Activated CD8-positive, alpha-beta T cell treated with anti-CD3 and anti-CD28 coated beads for 36 hours (primary cell): ENCODE measurements at regions not wholly inside any gene's neighbourhood (a gene's known extent, or its start where the extent isn't known, plus 50 kb on each side); places are given as distances from the start of the nearest gene placed in this dataset.
A peak's percentile ranks its signal among the peaks of the same experiment; 100 is the strongest.
"Not testable (repeated sequence)": the region's sequence is repeated elsewhere in the genome, so short reads cannot be mapped to it uniquely, and the experiment has no call there.

Experiments
- ATAC-seq: fragments of 200-7000 bp; cut with Tn5 transposase; one replicate; pipeline ENCODE4 v1.10.0; 2021; ENCODE audit warnings: mild to moderate bottlenecking, moderate library complexity
- CTCF ChIA-PET: fragments of 350-600 bp; sonication (Branson Sonifier 250); formaldehyde crosslinking; loops from one replicate; lab custom pipeline; 2021; ENCODE audit warnings: antibody characterized with exemption; lab: Charles Lee
- POLR2A ChIA-PET: fragments of 350-600 bp; sonication (Branson Sonifier 250); formaldehyde crosslinking; loops from one replicate; lab custom pipeline; 2021; ENCODE audit warnings: antibody characterized with exemption; lab: Charles Lee
- DNase-seq: peaks from one replicate; pipeline ENCODE4 v3.0.0-alpha.2; 2020
- H3K27ac Mint-ChIP-seq: one replicate; pipeline ENCODE4 v1.8.0; 2021; ENCODE audit warnings: mild to moderate bottlenecking, mixed read lengths
- H3K27me3 Mint-ChIP-seq: one replicate; pipeline ENCODE4 v1.8.0; 2021; ENCODE audit warnings: mixed read lengths
- H3K36me3 Mint-ChIP-seq: one replicate; pipeline ENCODE4 v1.8.0; 2021; ENCODE audit warnings: low read depth, mixed read lengths
- H3K4me1 Mint-ChIP-seq: one replicate; pipeline ENCODE4 v1.8.0; 2021; ENCODE audit warnings: low read depth, mixed read lengths
- H3K4me3 Mint-ChIP-seq: one replicate; pipeline ENCODE4 v1.8.0; 2021; ENCODE audit warnings: mild to moderate bottlenecking, moderate library complexity, mixed read lengths
- H3K9me3 Mint-ChIP-seq: one replicate; pipeline ENCODE4 v1.8.0; 2021; ENCODE audit warnings: mixed read lengths
- intact Hi-C: fragments of 100-400 bp; cut with micrococcal nuclease; formaldehyde crosslinking; loops from one replicate; pipeline ENCODE4 v1.10.0; 2022
- TF ChIP-seq, protein P1 (sequence below): fragments of 200-600 bp; IDR thresholded peaks from one replicate; pipeline ENCODE4 v1.8.0; 2022; ENCODE audit warnings: antibody characterized with exemption, mild to moderate bottlenecking

DNA sequence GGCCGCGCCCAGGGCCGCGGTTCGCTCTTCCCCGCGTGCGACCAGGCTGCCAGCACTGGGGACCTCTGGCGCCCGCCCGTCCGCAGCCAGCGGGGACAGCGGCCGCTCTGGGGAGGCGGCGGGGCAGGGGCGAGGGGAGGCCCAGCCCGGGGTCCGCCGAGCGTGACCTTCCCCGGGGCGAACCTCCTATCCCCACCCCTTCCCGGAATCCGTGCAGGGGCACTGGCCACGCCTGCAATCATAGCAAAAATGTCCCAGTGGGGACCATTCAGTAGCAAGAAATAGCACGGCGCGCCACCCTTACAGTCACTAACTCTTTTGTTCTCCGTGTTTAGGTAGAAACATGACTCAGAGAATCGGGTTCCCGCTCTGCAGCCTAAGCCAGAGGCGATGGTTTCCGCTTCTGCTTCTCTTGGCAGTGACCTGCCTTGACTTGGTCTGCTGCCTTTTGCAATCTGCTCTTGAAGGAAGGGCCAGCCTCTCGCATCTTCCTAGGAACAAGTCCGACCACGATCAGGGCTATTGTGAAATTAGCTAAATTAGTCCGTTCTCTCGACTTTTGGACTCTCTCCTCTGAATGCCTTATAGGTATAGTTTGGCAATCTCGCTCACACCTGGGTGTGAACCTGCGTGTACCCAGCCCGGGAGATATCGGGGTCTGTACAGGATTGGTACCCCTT is 79.3 kb upstream of the ACBD5 start:
- no peak overlapping the region for H3K4me3 Mint-ChIP-seq
- peaks cover 9% of the 10 kb centered on the region for H3K27me3 Mint-ChIP-seq
- ATAC-seq (no peak), DNase-seq (peak; percentile 13)
- intact Hi-C loops, result no loop called here
- TF ChIP-seq, protein P1, sequence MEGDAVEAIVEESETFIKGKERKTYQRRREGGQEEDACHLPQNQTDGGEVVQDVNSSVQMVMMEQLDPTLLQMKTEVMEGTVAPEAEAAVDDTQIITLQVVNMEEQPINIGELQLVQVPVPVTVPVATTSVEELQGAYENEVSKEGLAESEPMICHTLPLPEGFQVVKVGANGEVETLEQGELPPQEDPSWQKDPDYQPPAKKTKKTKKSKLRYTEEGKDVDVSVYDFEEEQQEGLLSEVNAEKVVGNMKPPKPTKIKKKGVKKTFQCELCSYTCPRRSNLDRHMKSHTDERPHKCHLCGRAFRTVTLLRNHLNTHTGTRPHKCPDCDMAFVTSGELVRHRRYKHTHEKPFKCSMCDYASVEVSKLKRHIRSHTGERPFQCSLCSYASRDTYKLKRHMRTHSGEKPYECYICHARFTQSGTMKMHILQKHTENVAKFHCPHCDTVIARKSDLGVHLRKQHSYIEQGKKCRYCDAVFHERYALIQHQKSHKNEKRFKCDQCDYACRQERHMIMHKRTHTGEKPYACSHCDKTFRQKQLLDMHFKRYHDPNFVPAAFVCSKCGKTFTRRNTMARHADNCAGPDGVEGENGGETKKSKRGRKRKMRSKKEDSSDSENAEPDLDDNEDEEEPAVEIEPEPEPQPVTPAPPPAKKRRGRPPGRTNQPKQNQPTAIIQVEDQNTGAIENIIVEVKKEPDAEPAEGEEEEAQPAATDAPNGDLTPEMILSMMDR, result no peak
- CTCF ChIA-PET, result no interaction called here
- no peak overlapping the region for H3K27ac Mint-ChIP-seq
- POLR2A ChIA-PET, result no interaction called here
- no peaks in the 10 kb centered on the region for H3K9me3 Mint-ChIP-seq
- peaks cover 1% of the 10 kb centered on the region for H3K4me1 Mint-ChIP-seq
- H3K36me3 Mint-ChIP-seq, result no peaks in the 10 kb centered on the region

DNA sequence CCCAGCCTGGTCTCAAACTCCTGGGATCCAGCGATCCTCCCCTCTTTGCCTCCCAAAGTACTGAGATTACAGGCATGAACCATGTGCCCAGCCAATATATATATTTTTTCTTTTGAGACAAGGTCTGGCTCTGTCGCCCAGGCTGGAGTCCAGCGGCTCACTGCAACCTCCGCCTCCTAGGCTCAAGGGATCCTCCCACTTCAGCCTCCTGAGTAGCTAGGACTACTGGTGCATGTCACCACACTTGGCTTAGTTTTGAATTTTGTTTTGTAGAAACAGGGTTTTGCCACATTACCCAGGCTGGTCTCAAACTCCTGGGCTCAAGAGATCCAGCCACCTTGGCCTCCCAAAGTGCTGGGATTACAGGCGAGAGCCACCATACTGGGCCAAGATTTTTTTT is 78.5 kb upstream of the ACBD5 start:
- H3K9me3 Mint-ChIP-seq, POLR2A ChIA-PET, H3K27ac Mint-ChIP-seq, H3K36me3 Mint-ChIP-seq, DNase-seq, ATAC-seq, H3K4me1 Mint-ChIP-seq, H3K27me3 Mint-ChIP-seq, intact Hi-C loops, CTCF ChIA-PET, H3K4me3 Mint-ChIP-seq: not testable (repeated sequence)

DNA sequence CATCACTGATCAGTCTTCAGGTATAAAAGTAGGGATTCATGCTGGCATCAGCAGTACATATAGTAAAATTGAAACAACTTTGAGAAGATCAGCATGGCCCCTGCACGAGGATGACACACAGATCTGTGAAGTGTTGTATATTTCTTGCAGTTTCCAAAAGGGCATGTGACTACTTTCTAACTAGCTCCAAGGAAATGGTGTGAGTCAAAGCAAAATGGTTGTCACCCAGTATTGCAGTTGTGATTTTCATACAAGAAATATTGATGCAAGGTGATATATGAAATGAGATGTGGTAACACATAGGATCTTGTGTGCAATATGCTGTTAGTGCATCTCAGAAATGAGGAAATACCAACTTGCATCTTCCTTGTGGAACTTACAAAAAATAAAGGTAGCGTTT is 74.5 kb upstream of the ACBD5 start:
- H3K4me1 Mint-ChIP-seq, CTCF ChIA-PET, H3K9me3 Mint-ChIP-seq, ATAC-seq, H3K4me3 Mint-ChIP-seq, H3K36me3 Mint-ChIP-seq, intact Hi-C loops, POLR2A ChIA-PET, H3K27ac Mint-ChIP-seq, H3K27me3 Mint-ChIP-seq: not testable (repeated sequence)
- DNase-seq, result peak; percentile 16

DNA sequence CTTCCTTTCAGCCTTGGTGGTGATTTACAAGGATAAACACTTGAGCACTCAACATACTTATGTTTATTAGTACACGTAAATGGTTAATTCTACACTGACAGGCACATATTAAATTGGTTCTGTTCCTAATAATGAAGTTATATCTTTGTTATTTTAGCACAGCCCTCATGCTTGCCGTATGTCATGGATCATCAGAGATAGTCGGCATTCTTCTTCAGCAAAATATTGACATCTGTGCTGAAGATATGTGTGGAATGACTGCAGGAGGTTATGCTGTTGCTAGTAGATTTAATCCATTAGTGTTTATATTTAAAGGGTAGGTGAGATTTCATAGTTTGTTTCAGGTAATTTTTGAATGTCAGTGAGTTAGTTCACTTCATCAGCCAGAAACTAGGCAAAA is 73.0 kb upstream of the ACBD5 start:
- H3K4me3 Mint-ChIP-seq, ATAC-seq, H3K27ac Mint-ChIP-seq, H3K27me3 Mint-ChIP-seq, H3K36me3 Mint-ChIP-seq, H3K4me1 Mint-ChIP-seq, intact Hi-C loops, H3K9me3 Mint-ChIP-seq, DNase-seq, CTCF ChIA-PET, POLR2A ChIA-PET: not testable (repeated sequence)

DNA sequence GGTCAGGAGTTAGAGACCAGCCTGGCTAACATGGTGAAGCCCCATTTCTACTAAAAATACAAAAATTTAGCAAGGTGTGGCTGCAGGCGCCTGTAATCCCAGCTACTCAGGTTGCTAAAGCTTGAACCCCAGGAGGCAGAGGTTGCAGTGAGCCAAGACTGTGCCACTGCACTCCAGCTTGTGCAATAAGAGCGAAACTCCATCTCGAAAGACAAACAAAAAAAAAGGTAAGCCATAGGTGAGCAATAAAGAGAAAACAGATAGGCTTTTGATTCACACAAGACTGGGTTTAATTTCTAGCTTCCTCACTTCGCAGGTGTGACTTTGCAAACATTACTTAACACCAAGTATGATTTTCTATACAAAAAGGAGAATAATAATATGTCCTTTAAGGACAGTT is 72.3 kb upstream of the ACBD5 start:
- POLR2A ChIA-PET, result no interaction called here
- TF ChIP-seq, protein P1, result no peak
- Mint-ChIP-seq H3K27ac (no peak overlapping the region), H3K4me3 (no peak overlapping the region), H3K27me3 (peaks cover 1% of the 10 kb centered on the region), H3K4me1 (peaks cover 3% of the 10 kb centered on the region), H3K9me3 (no peaks in the 10 kb centered on the region), H3K36me3 (no peaks in the 10 kb centered on the region)
- CTCF ChIA-PET, result interaction anchor here (0.6 kb wide), 1 partner anchor 99 kb away, joined by 4 read pairs; no protein-coding TSS in a partner anchor
- DNase-seq (no peak), ATAC-seq (no peak)
- intact Hi-C loops, result no loop called here

DNA sequence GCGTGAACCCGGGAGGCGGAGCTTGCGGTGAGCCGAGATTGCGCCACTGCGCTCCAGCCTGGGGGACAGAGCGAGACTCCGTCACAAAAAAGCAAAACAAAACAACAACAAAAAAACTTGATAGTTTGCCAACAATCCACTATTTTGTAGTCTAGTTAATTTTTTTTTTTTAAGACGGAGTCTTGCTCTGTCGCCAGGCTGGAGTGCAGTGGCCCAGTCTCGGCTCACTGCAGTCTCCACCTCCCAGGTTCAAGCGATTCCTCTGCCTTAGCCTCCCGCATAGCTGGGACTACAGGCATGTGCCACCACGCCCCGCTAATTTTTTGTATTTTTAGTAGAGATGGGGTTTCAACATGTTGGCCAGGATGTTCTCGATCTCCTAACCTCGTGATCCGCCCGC is 71.2 kb upstream of the ACBD5 start:
- DNase-seq, CTCF ChIA-PET, H3K36me3 Mint-ChIP-seq, H3K27ac Mint-ChIP-seq, H3K27me3 Mint-ChIP-seq, intact Hi-C loops, ATAC-seq, H3K9me3 Mint-ChIP-seq, H3K4me1 Mint-ChIP-seq, POLR2A ChIA-PET, H3K4me3 Mint-ChIP-seq: not testable (repeated sequence)

DNA sequence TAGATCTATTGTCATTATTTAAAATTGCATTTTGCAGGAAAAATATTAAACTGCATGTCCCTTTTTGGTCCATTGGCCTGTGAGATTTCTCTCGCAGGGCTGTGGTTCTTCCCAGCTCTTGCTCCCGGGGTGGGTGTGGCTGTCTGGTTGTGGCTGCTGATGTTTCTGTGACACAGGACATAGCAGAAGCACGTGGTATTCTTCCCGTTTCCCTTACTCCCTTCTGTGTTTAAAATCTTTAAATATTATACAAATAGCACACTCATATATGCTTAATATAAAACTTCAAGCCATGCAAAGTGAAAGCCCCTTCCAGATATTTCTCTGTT is 57.9 kb upstream of the ACBD5 start:
- CTCF ChIA-PET, H3K36me3 Mint-ChIP-seq, H3K27me3 Mint-ChIP-seq, intact Hi-C loops, POLR2A ChIA-PET, H3K4me3 Mint-ChIP-seq, H3K9me3 Mint-ChIP-seq, ATAC-seq, H3K4me1 Mint-ChIP-seq, DNase-seq, H3K27ac Mint-ChIP-seq: not testable (repeated sequence)
